ENCODE measurements at regions not wholly inside any gene's neighbourhood (a gene's known extent, or its start where the extent isn't known, plus 50 kb on each side); places are given as distances from the start of the nearest gene placed in this dataset.
"Not testable (repeated sequence)": the region's sequence is repeated elsewhere in the genome, so short reads cannot be mapped to it uniquely, and the experiment has no call there.

GRCh38 chr2:198604599-198604998 is 800.2 kb downstream of the PLCL1 start:
- Histone ChIP-seq H3K4me1 (ENCODE audit: control insufficient read depth, insufficient read depth, low read length) (no peaks in the 10 kb centered on the region), H3K36me3 (ENCODE audit: control insufficient read depth, insufficient read depth, low read length) (no peaks in the 10 kb centered on the region), H3K4me3 (ENCODE audit: low read length) (no peak overlapping the region), H3K27me3 (ENCODE audit: control insufficient read depth, insufficient read depth, low read length) (no peaks in the 10 kb centered on the region), H3K27ac (ENCODE audit: low read depth, low read length) (no peak overlapping the region), H3K9ac (ENCODE audit: low read length) (no peak overlapping the region)

GRCh38 chr2:198602986-198603385 is 798.6 kb downstream of the PLCL1 start:
- not testable (repeated sequence) for H3K27ac ChIP-seq (ENCODE audit: low read depth, low read length); H3K4me3 ChIP-seq (ENCODE audit: low read length); H3K4me1 ChIP-seq (ENCODE audit: control insufficient read depth, insufficient read depth, low read length); H3K36me3 ChIP-seq (ENCODE audit: control insufficient read depth, insufficient read depth, low read length); H3K27me3 ChIP-seq (ENCODE audit: control insufficient read depth, insufficient read depth, low read length); H3K9ac ChIP-seq (ENCODE audit: low read length)

GRCh38 chr2:198597648-198598047 is 793.3 kb downstream of the PLCL1 start:
- Histone ChIP-seq H3K36me3 (ENCODE audit: control insufficient read depth, insufficient read depth, low read length) (no peaks in the 10 kb centered on the region), H3K27ac (ENCODE audit: low read depth, low read length) (no peak overlapping the region), H3K27me3 (ENCODE audit: control insufficient read depth, insufficient read depth, low read length) (no peaks in the 10 kb centered on the region), H3K4me3 (ENCODE audit: low read length) (no peak overlapping the region), H3K9ac (ENCODE audit: low read length) (no peak overlapping the region), H3K4me1 (ENCODE audit: control insufficient read depth, insufficient read depth, low read length) (no peaks in the 10 kb centered on the region)

GRCh38 chr2:198596985-198597384 is 792.6 kb downstream of the PLCL1 start:
- Histone ChIP-seq H3K9ac (ENCODE audit: low read length) (no peak overlapping the region), H3K27ac (ENCODE audit: low read depth, low read length) (no peak overlapping the region), H3K27me3 (ENCODE audit: control insufficient read depth, insufficient read depth, low read length) (no peaks in the 10 kb centered on the region), H3K36me3 (ENCODE audit: control insufficient read depth, insufficient read depth, low read length) (no peaks in the 10 kb centered on the region), H3K4me3 (ENCODE audit: low read length) (no peak overlapping the region), H3K4me1 (ENCODE audit: control insufficient read depth, insufficient read depth, low read length) (no peaks in the 10 kb centered on the region)

- H3K4me1 ChIP-seq (ENCODE audit: control insufficient read depth, insufficient read depth, low read length) = no peaks in the 10 kb centered on the region
- no peaks in the 10 kb centered on the region for H3K36me3 ChIP-seq (ENCODE audit: control insufficient read depth, insufficient read depth, low read length)
- H3K27ac ChIP-seq (ENCODE audit: low read depth, low read length) = no peak overlapping the region
- H3K4me3 ChIP-seq (ENCODE audit: low read length) = no peak overlapping the region
- H3K9ac ChIP-seq (ENCODE audit: low read length) = no peak overlapping the region
- no peaks in the 10 kb centered on the region for H3K27me3 ChIP-seq (ENCODE audit: control insufficient read depth, insufficient read depth, low read length)
Observed at GRCh38 chr2:198595721-198596120, 791.3 kb downstream of the PLCL1 start.

DNA sequence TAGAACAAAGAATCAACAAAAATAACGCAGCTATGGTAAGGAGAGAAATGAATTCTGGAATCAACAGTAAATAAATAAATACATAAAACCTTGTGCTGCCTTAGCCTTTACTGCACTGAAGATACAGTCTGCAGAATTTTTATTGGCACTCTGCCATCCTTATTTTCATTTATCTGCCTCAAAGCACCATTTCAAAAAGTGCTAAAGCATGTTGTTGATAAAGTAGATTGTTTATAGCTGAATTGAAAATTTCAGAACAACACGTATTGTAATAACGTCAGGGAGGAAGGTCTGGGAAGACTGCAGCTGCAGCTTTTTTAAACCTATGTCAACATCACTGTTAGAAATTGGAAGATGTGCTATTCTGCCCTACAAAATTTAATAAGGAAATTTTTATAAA is 787.2 kb downstream of the PLCL1 start:
- H3K27ac ChIP-seq (ENCODE audit: low read depth, low read length) = no peak overlapping the region
- H3K27me3 ChIP-seq (ENCODE audit: control insufficient read depth, insufficient read depth, low read length) = no peaks in the 10 kb centered on the region
- H3K9ac ChIP-seq (ENCODE audit: low read length) = no peak overlapping the region
- no peaks in the 10 kb centered on the region for H3K36me3 ChIP-seq (ENCODE audit: control insufficient read depth, insufficient read depth, low read length)
- no peaks in the 10 kb centered on the region for H3K4me1 ChIP-seq (ENCODE audit: control insufficient read depth, insufficient read depth, low read length)
- H3K4me3 ChIP-seq (ENCODE audit: low read length) = no peak overlapping the region

DNA sequence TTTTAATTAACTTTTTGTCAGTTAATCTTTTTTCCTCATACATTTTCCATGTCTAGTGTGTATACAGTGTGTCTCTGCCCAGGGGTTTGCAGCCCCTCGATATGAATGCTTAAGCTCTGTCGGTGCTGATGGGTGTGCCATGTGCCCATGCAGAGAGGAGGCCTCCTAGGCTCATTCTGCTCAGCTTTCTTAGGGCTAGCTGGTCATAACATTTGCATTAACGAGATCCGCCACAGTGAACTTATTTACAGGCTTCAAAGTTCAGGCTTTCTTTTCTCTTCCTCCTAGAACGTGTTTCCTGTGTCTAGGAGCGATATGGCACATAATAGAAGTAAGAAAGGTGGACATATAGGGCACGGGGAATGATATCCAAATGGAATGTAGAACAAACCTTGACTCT is 783.3 kb downstream of the PLCL1 start:
- H3K36me3 ChIP-seq (ENCODE audit: control insufficient read depth, insufficient read depth, low read length) = no peaks in the 10 kb centered on the region
- no peak overlapping the region for H3K27ac ChIP-seq (ENCODE audit: low read depth, low read length)
- no peak overlapping the region for H3K4me3 ChIP-seq (ENCODE audit: low read length)
- H3K9ac ChIP-seq (ENCODE audit: low read length) = no peak overlapping the region
- H3K4me1 ChIP-seq (ENCODE audit: control insufficient read depth, insufficient read depth, low read length) = no peaks in the 10 kb centered on the region
- H3K27me3 ChIP-seq (ENCODE audit: control insufficient read depth, insufficient read depth, low read length) = no peaks in the 10 kb centered on the region

DNA sequence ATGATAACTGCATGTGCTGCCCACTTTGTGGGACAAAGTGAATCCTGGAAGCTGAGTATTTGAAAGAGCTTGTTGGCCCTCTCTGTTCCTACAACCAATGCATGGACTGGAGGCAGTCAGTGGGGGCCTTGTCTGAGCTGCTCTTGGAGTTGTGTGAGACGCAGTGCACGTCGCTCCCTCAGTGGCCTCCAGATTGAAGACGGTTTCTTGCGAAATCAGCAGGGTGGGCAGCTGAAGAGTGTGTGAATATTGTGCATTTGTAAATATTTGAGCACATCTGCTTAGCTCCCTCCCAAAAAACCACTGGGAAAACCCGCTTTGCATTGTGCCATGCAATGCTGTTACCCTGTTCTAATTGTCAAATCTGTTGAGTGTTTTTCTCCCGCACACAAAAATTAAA is 782.8 kb downstream of the PLCL1 start:
- no peak overlapping the region for H3K9ac ChIP-seq (ENCODE audit: low read length)
- no peaks in the 10 kb centered on the region for H3K4me1 ChIP-seq (ENCODE audit: control insufficient read depth, insufficient read depth, low read length)
- H3K36me3 ChIP-seq (ENCODE audit: control insufficient read depth, insufficient read depth, low read length) = no peaks in the 10 kb centered on the region
- H3K27ac ChIP-seq (ENCODE audit: low read depth, low read length) = no peak overlapping the region
- H3K27me3 ChIP-seq (ENCODE audit: control insufficient read depth, insufficient read depth, low read length) = no peaks in the 10 kb centered on the region
- no peak overlapping the region for H3K4me3 ChIP-seq (ENCODE audit: low read length)

DNA sequence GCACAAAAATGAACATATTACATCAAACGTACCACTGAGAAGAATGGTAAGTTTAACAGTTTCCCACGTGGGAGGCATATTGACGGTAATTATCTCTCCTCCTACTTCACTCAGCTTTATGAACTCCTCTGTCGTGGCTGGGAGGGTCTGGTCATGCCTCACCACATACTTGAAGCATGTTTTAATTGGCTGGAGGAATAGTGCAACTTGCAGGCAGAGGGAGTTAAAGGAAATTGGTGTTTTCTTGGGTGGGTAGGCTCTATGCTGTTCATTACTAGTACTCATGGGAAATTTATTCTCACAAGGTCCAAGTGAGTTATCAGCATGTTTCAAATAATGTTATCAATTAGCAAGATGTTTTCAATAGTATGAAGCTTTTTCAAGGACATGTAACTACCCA is 767.0 kb downstream of the PLCL1 start:
- Histone ChIP-seq H3K36me3 (ENCODE audit: control insufficient read depth, insufficient read depth, low read length) (no peaks in the 10 kb centered on the region), H3K4me1 (ENCODE audit: control insufficient read depth, insufficient read depth, low read length) (no peaks in the 10 kb centered on the region), H3K27me3 (ENCODE audit: control insufficient read depth, insufficient read depth, low read length) (no peaks in the 10 kb centered on the region), H3K9ac (ENCODE audit: low read length) (no peak overlapping the region), H3K27ac (ENCODE audit: low read depth, low read length) (no peak overlapping the region), H3K4me3 (ENCODE audit: low read length) (no peak overlapping the region)

DNA sequence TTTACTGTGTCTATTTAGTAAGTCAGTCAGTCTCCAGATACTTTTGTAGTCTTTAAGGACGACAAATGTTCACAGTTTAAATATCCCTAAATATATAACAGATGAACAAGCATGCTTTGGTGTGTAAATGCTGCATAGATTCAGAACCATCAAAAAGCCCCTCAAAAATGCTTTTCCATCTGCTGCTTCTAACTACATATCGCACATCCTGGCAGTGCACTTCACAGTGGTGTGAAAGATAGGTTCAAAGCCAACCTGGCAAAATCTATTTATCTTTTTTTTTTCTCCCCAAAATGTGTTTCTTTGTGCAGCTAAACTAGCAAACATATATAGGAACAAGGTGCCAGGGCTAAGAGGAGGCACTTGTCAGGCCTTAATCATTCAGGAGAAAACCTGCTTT is 753.8 kb downstream of the PLCL1 start:
- Histone ChIP-seq H3K36me3 (ENCODE audit: control insufficient read depth, insufficient read depth, low read length) (no peaks in the 10 kb centered on the region), H3K4me3 (ENCODE audit: low read length) (no peak overlapping the region), H3K4me1 (ENCODE audit: control insufficient read depth, insufficient read depth, low read length) (no peaks in the 10 kb centered on the region), H3K27me3 (ENCODE audit: control insufficient read depth, insufficient read depth, low read length) (no peaks in the 10 kb centered on the region), H3K27ac (ENCODE audit: low read depth, low read length) (no peak overlapping the region), H3K9ac (ENCODE audit: low read length) (no peak overlapping the region)

DNA sequence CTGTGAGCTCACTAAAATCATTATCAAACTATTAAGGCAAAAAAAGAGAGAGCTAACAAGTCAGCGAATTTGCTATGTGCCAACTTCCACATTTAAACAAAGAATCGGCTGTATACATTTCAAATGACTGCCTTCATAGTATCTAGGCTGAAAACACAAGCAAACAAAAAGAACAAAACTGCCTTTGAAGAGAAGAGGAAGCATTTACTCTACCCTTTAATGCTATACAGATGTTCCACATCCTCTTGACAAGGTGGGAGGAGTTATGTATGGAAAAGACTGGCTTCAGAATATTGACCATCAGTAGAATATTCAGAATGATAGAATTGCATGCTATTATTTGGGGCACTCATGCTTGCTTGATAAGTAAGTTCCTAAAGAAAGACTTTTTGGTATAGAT is 741.7 kb downstream of the PLCL1 start:
- H3K36me3 ChIP-seq (ENCODE audit: control insufficient read depth, insufficient read depth, low read length) = no peaks in the 10 kb centered on the region
- H3K4me3 ChIP-seq (ENCODE audit: low read length) = no peak overlapping the region
- H3K27me3 ChIP-seq (ENCODE audit: control insufficient read depth, insufficient read depth, low read length) = no peaks in the 10 kb centered on the region
- no peaks in the 10 kb centered on the region for H3K4me1 ChIP-seq (ENCODE audit: control insufficient read depth, insufficient read depth, low read length)
- no peak overlapping the region for H3K9ac ChIP-seq (ENCODE audit: low read length)
- H3K27ac ChIP-seq (ENCODE audit: low read depth, low read length) = no peak overlapping the region

GRCh38 chr2:198545411-198545810 is 741.0 kb downstream of the PLCL1 start:
- no peaks in the 10 kb centered on the region for H3K27me3 ChIP-seq (ENCODE audit: control insufficient read depth, insufficient read depth, low read length)
- no peaks in the 10 kb centered on the region for H3K4me1 ChIP-seq (ENCODE audit: control insufficient read depth, insufficient read depth, low read length)
- no peak overlapping the region for H3K9ac ChIP-seq (ENCODE audit: low read length)
- no peaks in the 10 kb centered on the region for H3K36me3 ChIP-seq (ENCODE audit: control insufficient read depth, insufficient read depth, low read length)
- no peak overlapping the region for H3K27ac ChIP-seq (ENCODE audit: low read depth, low read length)
- H3K4me3 ChIP-seq (ENCODE audit: low read length) = no peak overlapping the region

GRCh38 chr2:198544461-198544860 is 740.1 kb downstream of the PLCL1 start:
- Histone ChIP-seq H3K4me3 (ENCODE audit: low read length) (no peak overlapping the region), H3K36me3 (ENCODE audit: control insufficient read depth, insufficient read depth, low read length) (no peaks in the 10 kb centered on the region), H3K9ac (ENCODE audit: low read length) (no peak overlapping the region), H3K27ac (ENCODE audit: low read depth, low read length) (no peak overlapping the region), H3K27me3 (ENCODE audit: control insufficient read depth, insufficient read depth, low read length) (no peaks in the 10 kb centered on the region), H3K4me1 (ENCODE audit: control insufficient read depth, insufficient read depth, low read length) (no peaks in the 10 kb centered on the region)

DNA sequence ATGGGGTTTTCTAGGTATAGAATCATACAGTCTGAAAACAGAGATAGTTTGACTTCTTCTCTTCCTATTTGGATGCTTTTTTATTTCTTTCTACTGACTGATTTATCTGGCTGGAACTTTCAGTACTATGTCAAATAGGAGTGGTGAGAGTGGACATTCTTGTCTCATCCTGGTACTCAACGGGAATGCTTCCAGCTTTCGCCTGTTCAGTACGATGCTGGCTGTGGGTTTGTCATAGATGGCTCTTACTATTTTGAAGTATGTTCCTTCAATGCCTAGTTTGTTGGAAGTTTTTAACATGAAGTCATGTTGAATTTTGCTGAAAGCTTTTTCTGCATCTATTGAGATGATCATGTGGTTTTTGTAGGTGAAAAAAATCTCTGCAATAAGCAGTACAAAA is 730.4 kb downstream of the PLCL1 start:
- Histone ChIP-seq H3K27ac (ENCODE audit: low read depth, low read length) (no peak overlapping the region), H3K4me1 (ENCODE audit: control insufficient read depth, insufficient read depth, low read length) (no peaks in the 10 kb centered on the region), H3K4me3 (ENCODE audit: low read length) (no peak overlapping the region), H3K36me3 (ENCODE audit: control insufficient read depth, insufficient read depth, low read length) (no peaks in the 10 kb centered on the region), H3K9ac (ENCODE audit: low read length) (no peak overlapping the region), H3K27me3 (ENCODE audit: control insufficient read depth, insufficient read depth, low read length) (no peaks in the 10 kb centered on the region)

All from rectal smooth muscle tissue (tissue), 1 donor.